Suprapubic skin (tissue), 4 donors: ENCODE measurements at regions not wholly inside any gene's neighbourhood (a gene's known extent, or its start where the extent isn't known, plus 50 kb on each side); places are given as distances from the start of the nearest gene placed in this dataset.

Experiments used
- POLR2A ChIP-seq, 2 donors: fragments of 450-650 bp; IDR thresholded peaks; one replicate each; pipeline ENCODE4 v1.6.1; 2017; ENCODE audit warnings: antibody characterized with exemption in 2 of 2, mild to moderate bottlenecking in 2 of 2, moderate library complexity in 2 of 2
- POLR2AphosphoS5 ChIP-seq, 3 donors: sonication (generic); formaldehyde crosslinking; IDR thresholded peaks; one replicate each; pipeline ENCODE4 v1.6.1; 2017; ENCODE audit warnings: antibody characterized with exemption in 3 of 3
- TF ChIP-seq, protein P1 (sequence below), 2 donors: fragments of 200-600 bp in 1 of 2; fragments of 450-650 bp in 1 of 2; sonication (generic) in 1 of 2; IDR thresholded peaks; one replicate each; pipeline ENCODE4 v1.5.1; 2016 to 2019; ENCODE audit warnings: antibody characterized with exemption in 2 of 2, mild to moderate bottlenecking in 1 of 2, moderate library complexity in 1 of 2

DNA sequence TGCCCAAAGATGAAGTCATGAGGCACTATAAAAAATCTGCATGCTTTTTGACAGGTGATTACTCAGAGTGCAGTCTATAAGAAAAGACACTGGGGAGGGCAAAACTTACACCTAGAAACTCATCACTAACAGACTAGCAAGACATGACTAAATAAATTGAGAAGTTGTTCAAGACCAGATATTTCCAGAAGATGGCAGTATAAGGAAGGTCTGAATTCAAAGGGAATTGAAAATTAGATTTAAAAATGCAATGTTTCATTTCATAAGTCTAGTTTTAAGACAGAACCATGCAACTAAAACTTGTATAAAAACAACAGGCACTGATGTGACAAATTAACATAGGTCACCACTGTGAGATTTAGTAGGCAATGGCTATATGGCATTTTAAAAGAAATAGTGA lies 232.5 kb upstream of the POF1B start:
- TF ChIP-seq POLR2AphosphoS5 (IDR thresholded peaks at IDR 0.05) (no peak), POLR2A (IDR thresholded peaks at IDR 0.05) (no peak)
- TF ChIP-seq, protein P1, sequence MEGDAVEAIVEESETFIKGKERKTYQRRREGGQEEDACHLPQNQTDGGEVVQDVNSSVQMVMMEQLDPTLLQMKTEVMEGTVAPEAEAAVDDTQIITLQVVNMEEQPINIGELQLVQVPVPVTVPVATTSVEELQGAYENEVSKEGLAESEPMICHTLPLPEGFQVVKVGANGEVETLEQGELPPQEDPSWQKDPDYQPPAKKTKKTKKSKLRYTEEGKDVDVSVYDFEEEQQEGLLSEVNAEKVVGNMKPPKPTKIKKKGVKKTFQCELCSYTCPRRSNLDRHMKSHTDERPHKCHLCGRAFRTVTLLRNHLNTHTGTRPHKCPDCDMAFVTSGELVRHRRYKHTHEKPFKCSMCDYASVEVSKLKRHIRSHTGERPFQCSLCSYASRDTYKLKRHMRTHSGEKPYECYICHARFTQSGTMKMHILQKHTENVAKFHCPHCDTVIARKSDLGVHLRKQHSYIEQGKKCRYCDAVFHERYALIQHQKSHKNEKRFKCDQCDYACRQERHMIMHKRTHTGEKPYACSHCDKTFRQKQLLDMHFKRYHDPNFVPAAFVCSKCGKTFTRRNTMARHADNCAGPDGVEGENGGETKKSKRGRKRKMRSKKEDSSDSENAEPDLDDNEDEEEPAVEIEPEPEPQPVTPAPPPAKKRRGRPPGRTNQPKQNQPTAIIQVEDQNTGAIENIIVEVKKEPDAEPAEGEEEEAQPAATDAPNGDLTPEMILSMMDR (IDR thresholded peaks at IDR 0.05), result no peak
